VCaP (cell line): ENCODE measurements at regions not wholly inside any gene's neighbourhood (a gene's known extent, or its start where the extent isn't known, plus 50 kb on each side); places are given as distances from the start of the nearest gene placed in this dataset.

ENCODE experiments used
- H3K27ac ChIP-seq: fragments of 450-650 bp; 2 replicates; pipeline ENCODE4 v1.5.1; 2017
- TF ChIP-seq, protein P1 (sequence below): fragments of 450-650 bp; conservative IDR thresholded peaks from 2 replicates; pipeline ENCODE4 v1.5.1; 2017; ENCODE audit warnings: mild to moderate bottlenecking, moderate library complexity

DNA sequence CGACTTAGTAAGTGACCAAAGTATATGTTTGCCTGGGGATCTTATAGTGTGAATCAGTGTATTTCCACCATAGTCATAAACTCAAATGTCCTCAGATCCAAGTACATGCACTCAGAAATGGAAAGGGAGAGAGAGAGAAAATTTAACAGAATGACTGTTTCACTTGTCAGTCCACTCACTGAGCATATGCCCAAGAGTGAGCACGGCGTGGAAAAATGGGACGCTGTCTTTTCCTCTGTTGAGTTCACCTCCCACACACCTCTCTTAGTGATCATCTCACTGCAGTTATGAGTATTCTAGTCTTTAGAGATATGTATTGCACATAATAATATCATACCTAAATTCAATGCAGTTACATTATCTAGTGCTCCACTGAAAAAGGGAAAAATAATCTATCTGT lies 156.8 kb upstream of the PRMT6 start:
- no peak overlapping the region for H3K27ac ChIP-seq
- TF ChIP-seq, protein P1, sequence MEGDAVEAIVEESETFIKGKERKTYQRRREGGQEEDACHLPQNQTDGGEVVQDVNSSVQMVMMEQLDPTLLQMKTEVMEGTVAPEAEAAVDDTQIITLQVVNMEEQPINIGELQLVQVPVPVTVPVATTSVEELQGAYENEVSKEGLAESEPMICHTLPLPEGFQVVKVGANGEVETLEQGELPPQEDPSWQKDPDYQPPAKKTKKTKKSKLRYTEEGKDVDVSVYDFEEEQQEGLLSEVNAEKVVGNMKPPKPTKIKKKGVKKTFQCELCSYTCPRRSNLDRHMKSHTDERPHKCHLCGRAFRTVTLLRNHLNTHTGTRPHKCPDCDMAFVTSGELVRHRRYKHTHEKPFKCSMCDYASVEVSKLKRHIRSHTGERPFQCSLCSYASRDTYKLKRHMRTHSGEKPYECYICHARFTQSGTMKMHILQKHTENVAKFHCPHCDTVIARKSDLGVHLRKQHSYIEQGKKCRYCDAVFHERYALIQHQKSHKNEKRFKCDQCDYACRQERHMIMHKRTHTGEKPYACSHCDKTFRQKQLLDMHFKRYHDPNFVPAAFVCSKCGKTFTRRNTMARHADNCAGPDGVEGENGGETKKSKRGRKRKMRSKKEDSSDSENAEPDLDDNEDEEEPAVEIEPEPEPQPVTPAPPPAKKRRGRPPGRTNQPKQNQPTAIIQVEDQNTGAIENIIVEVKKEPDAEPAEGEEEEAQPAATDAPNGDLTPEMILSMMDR = no peak

DNA sequence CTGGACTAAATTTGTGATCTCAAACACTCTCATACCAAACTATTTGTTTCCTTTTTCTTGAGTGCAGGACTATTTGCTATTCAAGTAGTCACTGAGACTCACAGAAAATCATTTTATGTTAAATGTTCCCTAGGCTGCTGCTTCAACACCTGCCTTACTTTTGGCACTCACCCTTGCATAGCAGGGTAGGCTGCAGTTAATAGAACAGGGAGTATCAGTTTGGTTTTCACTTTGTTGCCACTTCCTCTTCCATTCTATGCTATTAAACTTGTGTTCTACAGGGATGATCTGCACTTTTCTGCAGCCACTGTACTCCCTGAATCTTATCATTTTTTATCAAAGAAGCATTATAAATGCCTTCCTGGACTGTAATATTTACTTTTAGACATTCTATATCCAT lies 148.7 kb upstream of the PRMT6 start:
- TF ChIP-seq, protein P1 = no peak
- H3K27ac ChIP-seq = no peak overlapping the region

DNA sequence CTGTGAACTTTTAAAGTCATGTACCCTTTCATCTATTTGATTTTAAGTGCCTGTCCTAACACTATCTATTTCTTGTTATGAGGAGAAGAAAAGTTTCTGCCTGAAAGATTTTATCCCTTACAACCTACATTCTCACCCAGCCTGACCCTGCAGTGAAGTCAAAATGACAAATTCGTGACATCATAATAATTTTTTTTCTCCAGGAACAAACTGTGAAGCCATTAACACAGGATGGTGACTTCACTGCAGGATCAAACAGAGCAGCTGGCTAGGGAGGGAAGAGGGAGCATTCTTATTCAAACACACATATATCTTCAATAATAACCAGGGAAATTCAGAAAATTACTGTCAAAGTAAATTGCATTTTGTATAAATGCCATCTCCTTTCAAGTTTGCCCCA lies 147.8 kb upstream of the PRMT6 start:
- no peak overlapping the region for H3K27ac ChIP-seq
- TF ChIP-seq, protein P1 = no peak

DNA sequence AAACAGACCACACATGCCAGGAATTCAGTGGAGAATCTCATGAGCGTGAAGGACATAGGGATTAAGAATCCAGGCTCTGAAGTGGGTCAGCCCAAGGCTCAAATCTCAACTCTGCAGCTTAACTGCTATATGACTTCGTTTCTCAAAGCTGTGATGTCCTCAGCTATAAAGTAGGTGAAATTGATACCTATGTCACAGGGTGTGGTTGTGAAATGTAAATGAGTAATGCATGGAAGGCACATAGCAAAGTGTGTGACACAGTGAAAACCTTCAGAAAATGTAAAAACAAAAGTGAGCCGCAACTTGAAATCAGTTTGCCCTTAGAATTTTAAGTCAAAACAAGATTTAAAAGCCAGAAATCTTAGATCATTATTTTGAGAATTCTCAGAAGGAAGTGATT lies 145.7 kb upstream of the PRMT6 start:
- TF ChIP-seq, protein P1 = no peak
- H3K27ac ChIP-seq = no peak overlapping the region

DNA sequence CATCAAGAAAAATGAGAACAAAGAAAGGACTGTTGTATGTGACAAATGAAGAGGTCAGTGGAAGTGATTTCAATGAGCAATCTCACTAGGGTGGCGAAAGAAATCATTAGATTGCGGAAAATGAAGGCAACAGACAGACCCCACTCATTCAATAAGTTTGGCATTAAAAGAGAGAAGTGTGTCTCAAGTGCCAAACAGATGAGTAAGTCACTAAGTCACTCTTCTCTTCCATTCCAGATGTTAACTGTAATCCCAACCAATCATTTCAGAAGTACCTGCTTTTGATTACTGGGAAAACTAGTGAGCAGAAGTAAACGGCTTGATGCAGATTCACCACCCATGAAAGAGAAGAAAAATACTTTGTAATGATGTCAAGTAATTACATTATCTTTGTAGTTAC lies 144.3 kb upstream of the PRMT6 start:
- TF ChIP-seq, protein P1 = no peak

DNA sequence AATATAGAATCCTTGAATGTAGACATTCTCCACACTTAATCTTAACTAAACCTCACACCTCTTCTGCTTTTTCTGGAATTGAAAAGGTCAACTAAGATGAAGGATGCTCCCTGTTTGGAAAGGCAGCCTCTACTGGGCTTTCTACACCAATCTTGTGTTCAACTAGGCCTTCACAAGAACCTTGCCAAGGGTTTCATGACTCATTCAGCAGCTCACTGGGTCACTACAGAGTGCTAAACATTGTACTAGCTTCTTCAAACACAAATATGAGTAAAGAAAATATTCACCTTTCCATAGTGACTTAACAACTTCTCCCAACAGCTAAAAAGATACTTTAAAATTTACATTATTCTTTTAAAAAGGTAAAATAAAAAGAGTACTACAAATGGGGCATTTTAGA lies 135.3 kb upstream of the PRMT6 start:
- H3K27ac ChIP-seq = no peak overlapping the region
- TF ChIP-seq, protein P1 = no peak

More for the DNA sequence above, 144.3 kb upstream of the PRMT6 start:
- no peak overlapping the region for H3K27ac ChIP-seq

DNA sequence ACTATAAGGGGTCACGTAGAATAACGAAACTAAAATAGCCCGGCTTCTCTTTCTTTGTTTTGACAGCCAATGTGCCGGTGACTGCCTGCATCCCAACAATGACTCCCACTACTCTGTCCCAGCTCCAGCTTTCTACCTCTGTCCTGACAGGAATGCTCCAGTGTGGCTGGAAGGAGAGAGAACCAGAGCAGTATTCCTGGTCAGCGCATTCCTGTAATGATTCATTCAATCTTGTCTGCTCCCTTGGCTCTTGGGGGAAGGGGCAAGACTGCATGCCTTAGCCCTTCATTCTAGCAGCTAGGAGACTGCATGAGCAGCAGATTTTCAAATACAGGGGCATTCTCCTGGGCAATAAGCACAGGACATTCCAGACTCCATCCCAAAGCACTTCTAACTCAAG lies 132.1 kb upstream of the PRMT6 start:
- no peak overlapping the region for H3K27ac ChIP-seq
- TF ChIP-seq, protein P1 = no peak

DNA sequence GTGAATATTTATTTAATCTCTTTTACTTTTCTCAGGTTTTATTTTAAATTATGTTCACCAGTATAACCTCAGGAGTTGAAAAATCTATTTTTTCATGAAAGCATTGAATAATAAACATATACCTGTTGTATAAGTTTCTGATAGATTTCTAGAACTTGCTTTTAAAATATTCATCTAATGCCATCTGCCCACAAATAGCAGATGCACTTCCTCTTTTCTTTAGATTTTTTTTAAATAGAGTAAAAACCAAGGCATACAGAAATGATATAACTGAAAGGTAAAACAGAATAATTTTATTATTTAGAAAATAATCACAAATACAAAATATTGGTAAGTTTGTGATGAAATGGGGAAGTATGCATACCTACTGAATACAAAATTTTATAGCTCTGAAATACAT lies 130.7 kb upstream of the PRMT6 start:
- TF ChIP-seq, protein P1 = no peak
- no peak overlapping the region for H3K27ac ChIP-seq
